Loucy (cell line): ENCODE measurements at regions not wholly inside any gene's neighbourhood (a gene's known extent, or its start where the extent isn't known, plus 50 kb on each side); places are given as distances from the start of the nearest gene placed in this dataset.

Experiments used
- EZH2phosphoT487 ChIP-seq: fragments of 200-600 bp; IDR thresholded peaks from 2 replicates; pipeline ENCODE4 v1.6.1; 2018; ENCODE audit warnings: antibody characterized with exemption, mild to moderate bottlenecking, moderate library complexity, borderline replicate concordance
- TF ChIP-seq, protein P1 (sequence below): fragments of 200-600 bp; sonication (generic); conservative IDR thresholded peaks from 2 replicates; pipeline ENCODE4 v1.5.1; 2014; ENCODE audit warnings: mild to moderate bottlenecking, antibody characterized with exemption, low read length

DNA sequence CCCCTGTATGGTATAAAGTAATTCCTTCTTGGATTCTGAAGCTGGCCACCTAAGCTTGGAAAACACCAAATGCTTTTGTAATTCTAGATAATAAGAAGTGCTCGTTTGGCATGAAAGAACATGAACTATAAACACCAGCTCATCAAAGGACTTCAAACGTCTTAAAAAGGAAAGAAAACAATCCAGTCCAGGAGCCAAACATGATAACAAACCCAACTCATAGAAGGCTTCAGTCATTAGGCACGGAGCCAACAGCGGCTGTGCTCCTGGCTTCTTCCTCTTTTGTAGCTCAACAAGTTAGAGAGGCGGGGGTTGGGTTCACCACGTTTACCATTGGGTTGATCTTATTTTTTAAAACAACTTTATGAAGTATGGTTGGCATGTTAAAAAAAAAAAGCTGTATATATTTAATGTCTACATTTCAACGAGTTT is 56.4 kb upstream of the ECHDC3 start:
- TF ChIP-seq, protein P1, sequence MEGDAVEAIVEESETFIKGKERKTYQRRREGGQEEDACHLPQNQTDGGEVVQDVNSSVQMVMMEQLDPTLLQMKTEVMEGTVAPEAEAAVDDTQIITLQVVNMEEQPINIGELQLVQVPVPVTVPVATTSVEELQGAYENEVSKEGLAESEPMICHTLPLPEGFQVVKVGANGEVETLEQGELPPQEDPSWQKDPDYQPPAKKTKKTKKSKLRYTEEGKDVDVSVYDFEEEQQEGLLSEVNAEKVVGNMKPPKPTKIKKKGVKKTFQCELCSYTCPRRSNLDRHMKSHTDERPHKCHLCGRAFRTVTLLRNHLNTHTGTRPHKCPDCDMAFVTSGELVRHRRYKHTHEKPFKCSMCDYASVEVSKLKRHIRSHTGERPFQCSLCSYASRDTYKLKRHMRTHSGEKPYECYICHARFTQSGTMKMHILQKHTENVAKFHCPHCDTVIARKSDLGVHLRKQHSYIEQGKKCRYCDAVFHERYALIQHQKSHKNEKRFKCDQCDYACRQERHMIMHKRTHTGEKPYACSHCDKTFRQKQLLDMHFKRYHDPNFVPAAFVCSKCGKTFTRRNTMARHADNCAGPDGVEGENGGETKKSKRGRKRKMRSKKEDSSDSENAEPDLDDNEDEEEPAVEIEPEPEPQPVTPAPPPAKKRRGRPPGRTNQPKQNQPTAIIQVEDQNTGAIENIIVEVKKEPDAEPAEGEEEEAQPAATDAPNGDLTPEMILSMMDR = no peak
- no peak for TF ChIP-seq EZH2phosphoT487
